Endothelial cell (in vitro differentiated cells): ENCODE measurements at regions not wholly inside any gene's neighbourhood (a gene's known extent, or its start where the extent isn't known, plus 50 kb on each side); places are given as distances from the start of the nearest gene placed in this dataset.

ENCODE experiments used
- DNase-seq: peaks from one replicate; pipeline ENCODE4 v3.0.0; 2021; ENCODE audit warnings: low spot score
- H3K27ac Mint-ChIP-seq: one replicate; pipeline ENCODE4 v1.8.0; 2021; ENCODE audit warnings: mixed read lengths, inconsistent platforms; ENCODE audit not compliant: unreplicated experiment
- H3K27me3 Mint-ChIP-seq: one replicate; pipeline ENCODE4 v1.8.0; 2021; ENCODE audit warnings: mild to moderate bottlenecking, moderate library complexity, mixed read lengths, inconsistent platforms; ENCODE audit not compliant: unreplicated experiment
- H3K36me3 Mint-ChIP-seq: one replicate; pipeline ENCODE4 v1.8.0; 2021; ENCODE audit warnings: mild to moderate bottlenecking, low read depth, mixed read lengths, inconsistent platforms; ENCODE audit not compliant: unreplicated experiment
- H3K4me1 Mint-ChIP-seq: one replicate; pipeline ENCODE4 v1.8.0; 2021; ENCODE audit warnings: mild to moderate bottlenecking, mixed read lengths, inconsistent platforms; ENCODE audit not compliant: unreplicated experiment
- H3K4me3 Mint-ChIP-seq: one replicate; pipeline ENCODE4 v1.8.0; 2021; ENCODE audit warnings: mild to moderate bottlenecking, mixed read lengths, inconsistent platforms; ENCODE audit not compliant: unreplicated experiment
- H3K9me3 Mint-ChIP-seq: one replicate; pipeline ENCODE4 v1.8.0; 2021; ENCODE audit warnings: mixed read lengths, inconsistent platforms; ENCODE audit not compliant: unreplicated experiment
- TF ChIP-seq, protein P1 (sequence below): fragments of 200-600 bp; sonication (generic); IDR thresholded peaks from one replicate; pipeline ENCODE4 v1.5.0; 2021; ENCODE audit warnings: antibody characterized with exemption; ENCODE audit not compliant: unreplicated experiment

DNA sequence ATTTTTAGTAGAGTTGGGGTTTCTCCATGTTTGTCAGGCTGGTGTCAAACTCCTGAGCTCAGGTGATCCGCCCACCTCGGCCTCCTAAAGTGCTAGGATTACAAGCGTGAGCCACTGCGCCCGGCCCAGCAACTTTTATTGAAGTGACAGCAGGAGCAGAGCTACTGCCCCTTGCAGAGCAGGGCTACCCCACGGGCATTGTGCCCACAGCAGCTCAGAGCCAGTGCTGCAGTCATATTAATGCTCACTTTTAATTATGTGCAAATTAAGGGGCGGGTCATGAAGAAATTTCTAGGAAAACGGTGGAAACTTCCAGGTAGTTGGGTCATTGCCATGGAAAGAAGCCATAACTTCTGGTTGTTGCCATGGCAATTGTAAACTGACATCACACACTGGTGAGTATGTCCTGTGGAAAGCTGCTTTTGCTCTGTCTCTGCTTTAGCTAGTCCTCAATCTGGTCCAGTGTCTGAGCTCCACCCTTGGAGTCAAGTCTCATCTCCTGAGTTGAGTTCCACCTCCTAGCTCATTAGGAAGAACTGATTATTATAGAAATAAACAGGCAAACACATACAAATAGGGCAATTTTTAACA, 127.3 kb upstream of the ADGRL4 start:
- no peak for DNase-seq
- TF ChIP-seq, protein P1, sequence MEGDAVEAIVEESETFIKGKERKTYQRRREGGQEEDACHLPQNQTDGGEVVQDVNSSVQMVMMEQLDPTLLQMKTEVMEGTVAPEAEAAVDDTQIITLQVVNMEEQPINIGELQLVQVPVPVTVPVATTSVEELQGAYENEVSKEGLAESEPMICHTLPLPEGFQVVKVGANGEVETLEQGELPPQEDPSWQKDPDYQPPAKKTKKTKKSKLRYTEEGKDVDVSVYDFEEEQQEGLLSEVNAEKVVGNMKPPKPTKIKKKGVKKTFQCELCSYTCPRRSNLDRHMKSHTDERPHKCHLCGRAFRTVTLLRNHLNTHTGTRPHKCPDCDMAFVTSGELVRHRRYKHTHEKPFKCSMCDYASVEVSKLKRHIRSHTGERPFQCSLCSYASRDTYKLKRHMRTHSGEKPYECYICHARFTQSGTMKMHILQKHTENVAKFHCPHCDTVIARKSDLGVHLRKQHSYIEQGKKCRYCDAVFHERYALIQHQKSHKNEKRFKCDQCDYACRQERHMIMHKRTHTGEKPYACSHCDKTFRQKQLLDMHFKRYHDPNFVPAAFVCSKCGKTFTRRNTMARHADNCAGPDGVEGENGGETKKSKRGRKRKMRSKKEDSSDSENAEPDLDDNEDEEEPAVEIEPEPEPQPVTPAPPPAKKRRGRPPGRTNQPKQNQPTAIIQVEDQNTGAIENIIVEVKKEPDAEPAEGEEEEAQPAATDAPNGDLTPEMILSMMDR: no peak
- H3K27ac Mint-ChIP-seq: no peak overlapping the region
- no peaks in the 10 kb centered on the region for H3K4me1 Mint-ChIP-seq
- no peak overlapping the region for H3K4me3 Mint-ChIP-seq
- H3K9me3 Mint-ChIP-seq: no peaks in the 10 kb centered on the region
- no peaks in the 10 kb centered on the region for H3K36me3 Mint-ChIP-seq
- no peaks in the 10 kb centered on the region for H3K27me3 Mint-ChIP-seq

GRCh38 chr1:79131626-79132025, 125.1 kb upstream of the ADGRL4 start:
- H3K4me1 Mint-ChIP-seq: no peaks in the 10 kb centered on the region
- no peak for DNase-seq
- no peak overlapping the region for H3K27ac Mint-ChIP-seq
- H3K4me3 Mint-ChIP-seq: no peak overlapping the region
- TF ChIP-seq, protein P1: no peak
- no peaks in the 10 kb centered on the region for H3K36me3 Mint-ChIP-seq
- no peaks in the 10 kb centered on the region for H3K9me3 Mint-ChIP-seq
- no peaks in the 10 kb centered on the region for H3K27me3 Mint-ChIP-seq

GRCh38 chr1:79129914-79130313, 123.4 kb upstream of the ADGRL4 start:
- Mint-ChIP-seq H3K4me3 (no peak overlapping the region), H3K4me1 (no peaks in the 10 kb centered on the region), H3K9me3 (no peaks in the 10 kb centered on the region), H3K27ac (no peak overlapping the region), H3K36me3 (no peaks in the 10 kb centered on the region), H3K27me3 (no peaks in the 10 kb centered on the region)
- no peak for DNase-seq
- TF ChIP-seq, protein P1: no peak

DNA sequence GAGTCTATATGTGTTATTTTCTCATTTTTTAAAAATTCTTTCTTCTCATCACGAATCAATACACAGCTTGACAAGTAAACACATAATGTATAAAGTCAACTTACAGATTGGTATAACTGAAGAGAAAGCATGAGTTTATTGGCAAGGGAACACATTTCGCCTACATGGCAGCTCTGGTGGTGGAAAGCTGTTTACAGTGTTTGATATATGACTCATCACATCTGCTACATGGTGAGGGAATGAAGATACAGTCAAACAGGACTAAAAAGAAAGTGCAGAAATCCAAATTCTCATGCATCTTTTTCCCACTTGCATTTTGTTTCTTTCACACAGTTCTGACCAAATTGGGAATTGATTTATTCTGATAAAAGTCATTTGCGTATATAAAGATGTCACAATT, 122.2 kb upstream of the ADGRL4 start:
- H3K27ac Mint-ChIP-seq: no peak overlapping the region
- no peaks in the 10 kb centered on the region for H3K9me3 Mint-ChIP-seq
- H3K27me3 Mint-ChIP-seq: no peaks in the 10 kb centered on the region
- no peaks in the 10 kb centered on the region for H3K36me3 Mint-ChIP-seq
- TF ChIP-seq, protein P1: no peak
- no peaks in the 10 kb centered on the region for H3K4me1 Mint-ChIP-seq
- DNase-seq: no peak
- no peak overlapping the region for H3K4me3 Mint-ChIP-seq

DNA sequence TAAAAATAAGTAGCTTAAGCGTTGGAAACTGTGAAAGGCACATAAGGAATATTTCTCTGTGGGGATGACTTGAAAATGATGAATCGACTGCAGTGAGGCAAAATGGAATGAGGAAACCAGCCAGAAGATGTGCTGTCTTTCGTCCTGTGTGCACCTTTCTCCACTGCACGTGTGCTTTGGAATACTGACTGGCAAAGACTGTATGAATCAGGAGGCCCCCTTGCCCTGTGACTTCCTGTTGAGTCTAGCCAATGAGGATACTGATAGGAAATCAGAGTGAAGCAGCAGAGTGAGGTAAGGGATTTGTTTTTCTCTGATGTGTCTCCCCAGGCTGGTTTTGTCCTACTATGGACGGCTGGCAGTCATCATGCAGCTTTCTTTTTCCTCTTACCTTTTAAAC, 118.2 kb upstream of the ADGRL4 start:
- Mint-ChIP-seq H3K9me3 (no peaks in the 10 kb centered on the region), H3K27ac (no peak overlapping the region), H3K27me3 (no peaks in the 10 kb centered on the region), H3K4me1 (no peaks in the 10 kb centered on the region), H3K36me3 (no peaks in the 10 kb centered on the region), H3K4me3 (no peak overlapping the region)
- DNase-seq: no peak
- TF ChIP-seq, protein P1: no peak
